ENCODE measurements at regions not wholly inside any gene's neighbourhood (a gene's known extent, or its start where the extent isn't known, plus 50 kb on each side); places are given as distances from the start of the nearest gene placed in this dataset.

DNA sequence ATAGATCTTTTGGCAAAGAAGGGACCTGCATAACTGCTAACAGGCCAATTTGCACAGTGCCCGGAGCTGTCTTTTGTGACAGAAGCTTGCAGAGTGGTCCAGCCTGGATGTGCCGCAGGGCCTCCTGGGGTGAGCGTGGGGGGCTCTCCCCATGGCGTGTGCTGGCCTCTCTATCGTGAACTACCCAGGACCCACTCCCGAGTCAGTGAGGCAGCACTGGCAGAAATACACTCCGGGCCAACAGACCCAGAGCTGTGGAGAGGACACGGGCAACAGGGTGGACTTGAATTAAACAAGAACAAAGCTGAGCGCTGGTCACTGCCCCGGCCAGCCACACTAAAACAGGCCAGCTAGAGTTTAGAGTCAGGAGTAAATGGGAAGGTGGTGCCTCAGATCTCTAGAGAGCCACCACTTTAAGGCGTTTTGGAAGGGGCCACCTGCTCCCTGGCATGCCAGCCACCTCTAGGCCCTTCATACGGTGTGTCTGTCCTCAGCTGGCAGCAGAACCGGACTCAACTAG lies 152.1 kb downstream of the KLF13 start:
- no peak for DNase-seq (ENCODE audit: low spot score)
- in situ Hi-C loops (cut with MboI; ENCODE audit: low sequenced_read_pairs, unreplicated experiment): no loop called here
- TF ChIP-seq, protein P1, sequence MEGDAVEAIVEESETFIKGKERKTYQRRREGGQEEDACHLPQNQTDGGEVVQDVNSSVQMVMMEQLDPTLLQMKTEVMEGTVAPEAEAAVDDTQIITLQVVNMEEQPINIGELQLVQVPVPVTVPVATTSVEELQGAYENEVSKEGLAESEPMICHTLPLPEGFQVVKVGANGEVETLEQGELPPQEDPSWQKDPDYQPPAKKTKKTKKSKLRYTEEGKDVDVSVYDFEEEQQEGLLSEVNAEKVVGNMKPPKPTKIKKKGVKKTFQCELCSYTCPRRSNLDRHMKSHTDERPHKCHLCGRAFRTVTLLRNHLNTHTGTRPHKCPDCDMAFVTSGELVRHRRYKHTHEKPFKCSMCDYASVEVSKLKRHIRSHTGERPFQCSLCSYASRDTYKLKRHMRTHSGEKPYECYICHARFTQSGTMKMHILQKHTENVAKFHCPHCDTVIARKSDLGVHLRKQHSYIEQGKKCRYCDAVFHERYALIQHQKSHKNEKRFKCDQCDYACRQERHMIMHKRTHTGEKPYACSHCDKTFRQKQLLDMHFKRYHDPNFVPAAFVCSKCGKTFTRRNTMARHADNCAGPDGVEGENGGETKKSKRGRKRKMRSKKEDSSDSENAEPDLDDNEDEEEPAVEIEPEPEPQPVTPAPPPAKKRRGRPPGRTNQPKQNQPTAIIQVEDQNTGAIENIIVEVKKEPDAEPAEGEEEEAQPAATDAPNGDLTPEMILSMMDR (IDR thresholded peaks at IDR 0.05; ENCODE audit: borderline replicate concordance, control extremely low read depth, extremely low read depth, insufficient read depth, missing control alignments): no peak

DNA sequence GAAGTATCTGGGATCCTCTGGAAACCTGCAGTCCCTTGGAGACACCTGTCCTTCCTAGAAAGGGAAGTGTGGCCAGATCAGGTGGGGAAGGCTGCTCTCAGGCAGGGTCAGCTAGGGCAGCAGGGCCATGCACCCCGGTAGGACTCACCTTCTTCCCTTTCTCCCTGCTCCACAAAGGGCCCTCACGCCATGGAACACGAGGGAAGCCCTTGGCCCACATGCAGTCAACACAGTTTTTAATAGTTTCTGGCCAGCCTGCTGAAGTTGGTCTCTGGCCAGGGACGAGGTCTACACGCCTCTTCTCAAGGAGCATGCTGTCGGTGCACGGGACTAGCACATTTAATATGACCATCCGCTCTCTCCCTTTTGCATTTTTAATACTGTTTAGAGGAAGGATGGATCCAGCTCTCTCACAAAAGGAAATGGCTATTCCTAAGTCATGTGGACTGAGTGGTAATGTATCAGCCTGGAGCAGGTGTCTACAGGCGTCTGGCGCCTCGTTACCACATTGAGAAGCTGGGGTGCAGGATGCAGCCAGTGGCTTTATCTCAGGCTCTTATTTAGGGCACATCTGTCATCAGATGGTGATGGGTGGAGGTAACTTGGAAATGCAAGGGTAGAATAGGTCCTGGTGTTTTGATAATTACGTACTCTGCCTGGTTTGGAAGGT lies 153.9 kb downstream of the KLF13 start:
- no peak for DNase-seq (ENCODE audit: low spot score)
- in situ Hi-C loops (cut with MboI; ENCODE audit: low sequenced_read_pairs, unreplicated experiment): loop anchor here (10.0 kb wide), 2 partner anchors 116 to 276 kb away; no protein-coding TSS in a partner anchor
- TF ChIP-seq, protein P1 (IDR thresholded peaks at IDR 0.05; ENCODE audit: borderline replicate concordance, control extremely low read depth, extremely low read depth, insufficient read depth, missing control alignments): no peak

DNA sequence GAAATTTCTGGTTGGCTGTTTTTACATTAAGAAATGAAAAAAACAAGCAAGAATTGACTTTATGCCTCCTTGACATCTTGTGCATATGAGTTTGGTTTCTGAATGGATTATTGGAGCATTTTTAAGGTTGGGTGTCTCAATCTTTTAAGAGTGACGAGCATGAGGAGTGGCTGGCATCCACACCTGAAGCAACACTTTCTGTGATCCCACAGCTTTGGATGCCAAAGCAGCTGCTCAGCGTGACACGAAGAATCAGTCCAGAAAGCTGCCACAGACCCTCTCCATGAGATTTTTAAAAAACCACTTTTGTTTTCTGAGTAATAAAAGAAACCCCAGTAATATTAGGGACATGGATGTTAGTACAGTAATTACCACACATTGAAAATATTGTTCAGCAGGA lies 154.5 kb downstream of the KLF13 start:
- DNase-seq (ENCODE audit: low spot score): no peak
- TF ChIP-seq, protein P1 (IDR thresholded peaks at IDR 0.05; ENCODE audit: borderline replicate concordance, control extremely low read depth, extremely low read depth, insufficient read depth, missing control alignments): no peak
- in situ Hi-C loops (cut with MboI; ENCODE audit: low sequenced_read_pairs, unreplicated experiment): loop anchor here (10.0 kb wide), 2 partner anchors 116 to 276 kb away; no protein-coding TSS in a partner anchor

DNA sequence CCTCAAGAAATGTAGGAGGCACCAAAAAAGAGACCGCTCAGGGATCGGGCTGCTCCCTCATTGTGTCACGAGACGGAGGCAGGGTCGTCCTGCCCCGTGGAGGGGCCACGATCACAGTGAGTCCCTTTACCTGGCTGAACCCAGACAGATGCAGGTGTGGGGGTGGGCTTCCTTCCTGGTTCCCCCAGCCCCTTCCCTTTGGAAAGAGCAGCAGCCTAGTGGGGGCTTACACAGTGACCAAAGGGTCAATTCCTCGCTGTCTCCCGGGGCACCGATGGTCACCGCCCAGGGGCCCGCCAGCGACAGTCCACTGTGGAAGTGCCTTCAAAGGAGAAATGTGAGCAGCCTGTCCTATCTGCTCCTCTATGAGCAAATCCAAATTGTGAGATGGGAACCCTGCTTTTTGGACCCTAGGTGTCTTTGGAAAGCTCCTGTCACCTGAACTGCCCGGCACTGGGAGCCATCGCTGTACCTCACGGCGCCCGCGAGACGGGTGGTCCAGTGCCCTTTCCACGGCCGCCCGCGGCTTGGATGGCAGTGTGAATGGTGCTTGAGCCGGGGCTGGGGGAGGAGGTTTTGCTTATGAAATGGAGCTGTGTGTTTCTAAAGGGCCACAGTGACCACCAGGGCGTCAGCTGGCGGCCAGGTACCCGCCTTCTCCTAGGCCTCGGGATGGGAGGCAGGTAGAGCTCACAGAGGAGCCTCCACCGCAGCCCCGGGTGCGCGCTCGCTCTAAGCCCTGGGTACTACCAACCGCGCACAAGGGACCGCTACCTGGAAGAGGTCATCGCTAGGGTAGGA lies 155.7 kb downstream of the KLF13 start:
- in situ Hi-C loops (cut with MboI; ENCODE audit: low sequenced_read_pairs, unreplicated experiment): loop anchor here (10.0 kb wide), 2 partner anchors 118 to 278 kb away; no protein-coding TSS in a partner anchor
- no peak for DNase-seq (ENCODE audit: low spot score)
- TF ChIP-seq, protein P1 (IDR thresholded peaks at IDR 0.05; ENCODE audit: borderline replicate concordance, control extremely low read depth, extremely low read depth, insufficient read depth, missing control alignments): no peak

DNA sequence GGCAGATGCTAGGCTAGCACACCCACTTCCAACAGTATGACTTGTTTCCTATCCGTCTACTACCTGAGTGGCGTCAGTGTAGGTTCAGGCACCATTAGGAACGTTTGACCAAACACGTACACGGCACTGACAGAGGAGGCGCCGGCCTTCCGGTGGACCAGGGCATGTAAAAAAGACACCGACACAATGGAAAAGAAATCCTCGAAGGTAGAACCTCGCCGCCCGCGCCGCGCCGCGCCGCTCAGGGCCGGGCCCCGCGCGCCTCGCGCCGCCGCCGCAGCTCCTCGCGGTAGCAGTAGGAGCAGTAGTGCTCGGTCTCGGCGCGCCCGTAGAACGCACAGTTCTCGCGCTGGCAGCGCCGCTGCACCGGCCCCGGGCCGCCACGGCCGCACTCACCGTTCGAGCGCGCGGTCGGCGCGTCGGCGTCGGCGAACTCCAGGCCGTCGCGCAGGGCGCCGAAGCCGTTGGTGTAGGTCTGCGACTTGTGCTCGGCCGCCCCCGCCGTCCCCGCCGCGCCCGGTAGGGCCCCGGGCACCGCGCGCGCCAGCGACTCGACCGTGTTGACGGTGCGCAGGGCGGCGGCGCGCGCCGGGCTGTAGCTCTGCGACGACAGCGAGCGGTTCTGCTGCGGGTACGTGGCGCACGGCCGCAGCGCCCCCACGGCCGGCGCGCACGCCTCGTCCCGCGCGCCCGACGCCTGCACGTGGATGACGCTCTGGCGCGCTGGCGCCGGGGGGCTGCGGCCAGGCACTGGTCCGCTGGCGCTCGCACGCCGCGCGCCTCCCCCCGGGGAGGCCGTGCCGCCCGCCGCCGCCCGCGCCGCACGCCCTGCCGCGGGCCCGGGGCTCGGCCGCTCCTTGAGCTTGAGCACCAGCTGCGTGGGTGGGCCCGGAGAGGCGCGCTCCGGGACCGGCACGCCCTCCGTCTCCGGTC lies 156.7 kb downstream of the KLF13 start:
- peak; percentile 81 for DNase-seq (ENCODE audit: low spot score)
- in situ Hi-C loops (cut with MboI; ENCODE audit: low sequenced_read_pairs, unreplicated experiment): loop anchor here (10.0 kb wide), 2 partner anchors 119 to 279 kb away; no protein-coding TSS in a partner anchor
- TF ChIP-seq, protein P1 (IDR thresholded peaks at IDR 0.05; ENCODE audit: borderline replicate concordance, control extremely low read depth, extremely low read depth, insufficient read depth, missing control alignments): no peak

Measured in GM13976 (cell line).